HG02642 (cell line): ENCODE measurements at regions not wholly inside any gene's neighbourhood (a gene's known extent, or its start where the extent isn't known, plus 50 kb on each side); places are given as distances from the start of the nearest gene placed in this dataset.

Experiments used
- ATAC-seq: cut with Tn5 transposase; IDR thresholded peaks from one replicate; pipeline ENCODE4 v1.9.1; 2021; ENCODE audit warnings: mild to moderate bottlenecking; ENCODE audit not compliant: unreplicated experiment, poor library complexity

- no peak for ATAC-seq
Observed at GRCh38 chr7:155138204-155138603, 68.1 kb downstream of the HTR5A start.

- ATAC-seq: no peak
Observed at GRCh38 chr7:155141562-155141961, 71.4 kb downstream of the HTR5A start.

GRCh38 chr7:155143381-155143780 is 73.3 kb downstream of the HTR5A start:
- ATAC-seq: no peak

- no peak for ATAC-seq
Observed at GRCh38 chr7:155144371-155144770, 74.2 kb downstream of the HTR5A start.

- no peak for ATAC-seq
Observed at GRCh38 chr7:155145477-155146255, 75.5 kb downstream of the HTR5A start.

- ATAC-seq: no peak
Observed at GRCh38 chr7:155147172-155147571, 77.0 kb downstream of the HTR5A start.

- no peak for ATAC-seq
Observed at GRCh38 chr7:155147624-155148023, 77.5 kb downstream of the HTR5A start.

GRCh38 chr7:155153676-155154075 is 83.6 kb downstream of the HTR5A start:
- ATAC-seq: no peak

- no peak for ATAC-seq
Observed at GRCh38 chr7:155154586-155154985, 84.5 kb downstream of the HTR5A start.

- no peak for ATAC-seq
Observed at GRCh38 chr7:155161690-155162089, 91.6 kb downstream of the HTR5A start.

GRCh38 chr7:155162422-155162821 is 92.3 kb downstream of the HTR5A start:
- ATAC-seq: no peak

GRCh38 chr7:155163696-155164095 is 93.6 kb downstream of the HTR5A start:
- no peak for ATAC-seq

- no peak for ATAC-seq
Observed at GRCh38 chr7:155164316-155164715, 94.2 kb downstream of the HTR5A start.

GRCh38 chr7:155166108-155166507 is 96.0 kb downstream of the HTR5A start:
- no peak for ATAC-seq

GRCh38 chr7:155166673-155167370 is 96.7 kb downstream of the HTR5A start:
- no peak for ATAC-seq

- no peak for ATAC-seq
Observed at GRCh38 chr7:155167706-155168365, 97.7 kb downstream of the HTR5A start.

GRCh38 chr7:155168597-155169480 is 98.7 kb downstream of the HTR5A start:
- no peak for ATAC-seq

- no peak for ATAC-seq
Observed at GRCh38 chr7:155169498-155170065, 99.5 kb downstream of the HTR5A start.

GRCh38 chr7:155170331-155170730 is 100.2 kb downstream of the HTR5A start:
- ATAC-seq: no peak

GRCh38 chr7:155172141-155172540 is 102.0 kb downstream of the HTR5A start:
- no peak for ATAC-seq
